HEK293 (cell line): ENCODE measurements at regions not wholly inside any gene's neighbourhood (a gene's known extent, or its start where the extent isn't known, plus 50 kb on each side); places are given as distances from the start of the nearest gene placed in this dataset.

Source experiments
- TRIM28 ChIP-seq: IDR thresholded peaks from 2 replicates; pipeline ENCODE4 v1.6.1; 2011; ENCODE audit warnings: low read length, control low read depth, borderline replicate concordance
- YY1 ChIP-seq: fragments of 450-650 bp; formaldehyde crosslinking; IDR thresholded peaks from 2 replicates; pipeline ENCODE4 v1.5.1; 2018; ENCODE audit warnings: missing biosample characterization, missing genetic modification characterization
- ZBTB48 ChIP-seq: fragments of 450-650 bp; formaldehyde crosslinking; IDR thresholded peaks from 2 replicates; pipeline ENCODE4 v1.5.1; 2016; ENCODE audit warnings: missing biosample characterization, missing genetic modification characterization
- ZIC2 ChIP-seq: fragments of 450-650 bp; formaldehyde crosslinking; IDR thresholded peaks from 2 replicates; pipeline ENCODE4 v1.5.1; 2016; ENCODE audit warnings: missing biosample characterization, missing genetic modification characterization
- ZNF302 ChIP-seq: fragments of 450-650 bp; formaldehyde crosslinking; IDR thresholded peaks from 2 replicates; pipeline ENCODE4 v1.5.1; 2016; ENCODE audit warnings: missing biosample characterization, missing genetic modification characterization, low read depth
- ZNF416 ChIP-seq: fragments of 450-650 bp; formaldehyde crosslinking; IDR thresholded peaks from 2 replicates; pipeline ENCODE4 v1.5.1; 2016; ENCODE audit warnings: missing biosample characterization, missing genetic modification characterization
- ZNF423 ChIP-seq: fragments of 450-650 bp; formaldehyde crosslinking; IDR thresholded peaks from 2 replicates; pipeline ENCODE4 v1.5.1; 2016; ENCODE audit warnings: missing biosample characterization, missing genetic modification characterization
- ZNF677 ChIP-seq: fragments of 450-650 bp; IDR thresholded peaks from 2 replicates; pipeline ENCODE4 v1.5.0; 2018; ENCODE audit warnings: missing biosample characterization, mild to moderate bottlenecking, missing genetic modification characterization, moderate library complexity
- ZNF777 ChIP-seq: fragments of 450-650 bp; formaldehyde crosslinking; IDR thresholded peaks from 2 replicates; pipeline ENCODE4 v1.5.1; 2017; ENCODE audit warnings: missing biosample characterization, missing genetic modification characterization, borderline replicate concordance
- ZNF830 ChIP-seq: fragments of 450-650 bp; IDR thresholded peaks from 2 replicates; pipeline ENCODE4 v1.5.0; 2018; ENCODE audit warnings: missing biosample characterization, missing genetic modification characterization, low read depth, mild to moderate bottlenecking, moderate library complexity
- TF ChIP-seq, protein P1 (sequence below): fragments of 450-650 bp; formaldehyde crosslinking; IDR thresholded peaks from 2 replicates; pipeline ENCODE4 v1.5.1; 2016; ENCODE audit warnings: missing biosample characterization, missing genetic modification characterization
- TF ChIP-seq, protein P2 (sequence below): fragments of 450-650 bp; formaldehyde crosslinking; conservative IDR thresholded peaks from 2 replicates; pipeline ENCODE4 v1.5.1; 2016; ENCODE audit warnings: low read depth, missing biosample characterization, missing genetic modification characterization
- TF ChIP-seq, protein P3 (sequence below): fragments of 450-650 bp; formaldehyde crosslinking; IDR thresholded peaks from 2 replicates; pipeline ENCODE4 v1.5.1; 2016; ENCODE audit warnings: missing biosample characterization, missing genetic modification characterization, borderline replicate concordance
- TF ChIP-seq, protein P4 (sequence below): fragments of 450-650 bp; formaldehyde crosslinking; IDR thresholded peaks from 2 replicates; pipeline ENCODE4 v1.5.1; 2016; ENCODE audit warnings: missing biosample characterization, missing genetic modification characterization

GRCh38 chr6:48747040-48747439 lies 636.0 kb upstream of the PTCHD4 start:
- TF ChIP-seq ZNF423 (no peak), ZNF677 (tag by site-specific recombination) (no peak), ZNF302 (tag by site-specific recombination) (no peak), ZNF777 (tag by site-specific recombination) (no peak), ZIC2 (tag by site-specific recombination) (no peak), YY1 (tag by site-specific recombination) (no peak), TRIM28 (no peak), ZBTB48 (tag by site-specific recombination) (no peak), ZNF416 (tag by site-specific recombination) (no peak), ZNF830 (tag by site-specific recombination) (no peak)
- TF ChIP-seq, protein P1, sequence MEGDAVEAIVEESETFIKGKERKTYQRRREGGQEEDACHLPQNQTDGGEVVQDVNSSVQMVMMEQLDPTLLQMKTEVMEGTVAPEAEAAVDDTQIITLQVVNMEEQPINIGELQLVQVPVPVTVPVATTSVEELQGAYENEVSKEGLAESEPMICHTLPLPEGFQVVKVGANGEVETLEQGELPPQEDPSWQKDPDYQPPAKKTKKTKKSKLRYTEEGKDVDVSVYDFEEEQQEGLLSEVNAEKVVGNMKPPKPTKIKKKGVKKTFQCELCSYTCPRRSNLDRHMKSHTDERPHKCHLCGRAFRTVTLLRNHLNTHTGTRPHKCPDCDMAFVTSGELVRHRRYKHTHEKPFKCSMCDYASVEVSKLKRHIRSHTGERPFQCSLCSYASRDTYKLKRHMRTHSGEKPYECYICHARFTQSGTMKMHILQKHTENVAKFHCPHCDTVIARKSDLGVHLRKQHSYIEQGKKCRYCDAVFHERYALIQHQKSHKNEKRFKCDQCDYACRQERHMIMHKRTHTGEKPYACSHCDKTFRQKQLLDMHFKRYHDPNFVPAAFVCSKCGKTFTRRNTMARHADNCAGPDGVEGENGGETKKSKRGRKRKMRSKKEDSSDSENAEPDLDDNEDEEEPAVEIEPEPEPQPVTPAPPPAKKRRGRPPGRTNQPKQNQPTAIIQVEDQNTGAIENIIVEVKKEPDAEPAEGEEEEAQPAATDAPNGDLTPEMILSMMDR (tag by site-specific recombination) = no peak
- TF ChIP-seq, protein P2, sequence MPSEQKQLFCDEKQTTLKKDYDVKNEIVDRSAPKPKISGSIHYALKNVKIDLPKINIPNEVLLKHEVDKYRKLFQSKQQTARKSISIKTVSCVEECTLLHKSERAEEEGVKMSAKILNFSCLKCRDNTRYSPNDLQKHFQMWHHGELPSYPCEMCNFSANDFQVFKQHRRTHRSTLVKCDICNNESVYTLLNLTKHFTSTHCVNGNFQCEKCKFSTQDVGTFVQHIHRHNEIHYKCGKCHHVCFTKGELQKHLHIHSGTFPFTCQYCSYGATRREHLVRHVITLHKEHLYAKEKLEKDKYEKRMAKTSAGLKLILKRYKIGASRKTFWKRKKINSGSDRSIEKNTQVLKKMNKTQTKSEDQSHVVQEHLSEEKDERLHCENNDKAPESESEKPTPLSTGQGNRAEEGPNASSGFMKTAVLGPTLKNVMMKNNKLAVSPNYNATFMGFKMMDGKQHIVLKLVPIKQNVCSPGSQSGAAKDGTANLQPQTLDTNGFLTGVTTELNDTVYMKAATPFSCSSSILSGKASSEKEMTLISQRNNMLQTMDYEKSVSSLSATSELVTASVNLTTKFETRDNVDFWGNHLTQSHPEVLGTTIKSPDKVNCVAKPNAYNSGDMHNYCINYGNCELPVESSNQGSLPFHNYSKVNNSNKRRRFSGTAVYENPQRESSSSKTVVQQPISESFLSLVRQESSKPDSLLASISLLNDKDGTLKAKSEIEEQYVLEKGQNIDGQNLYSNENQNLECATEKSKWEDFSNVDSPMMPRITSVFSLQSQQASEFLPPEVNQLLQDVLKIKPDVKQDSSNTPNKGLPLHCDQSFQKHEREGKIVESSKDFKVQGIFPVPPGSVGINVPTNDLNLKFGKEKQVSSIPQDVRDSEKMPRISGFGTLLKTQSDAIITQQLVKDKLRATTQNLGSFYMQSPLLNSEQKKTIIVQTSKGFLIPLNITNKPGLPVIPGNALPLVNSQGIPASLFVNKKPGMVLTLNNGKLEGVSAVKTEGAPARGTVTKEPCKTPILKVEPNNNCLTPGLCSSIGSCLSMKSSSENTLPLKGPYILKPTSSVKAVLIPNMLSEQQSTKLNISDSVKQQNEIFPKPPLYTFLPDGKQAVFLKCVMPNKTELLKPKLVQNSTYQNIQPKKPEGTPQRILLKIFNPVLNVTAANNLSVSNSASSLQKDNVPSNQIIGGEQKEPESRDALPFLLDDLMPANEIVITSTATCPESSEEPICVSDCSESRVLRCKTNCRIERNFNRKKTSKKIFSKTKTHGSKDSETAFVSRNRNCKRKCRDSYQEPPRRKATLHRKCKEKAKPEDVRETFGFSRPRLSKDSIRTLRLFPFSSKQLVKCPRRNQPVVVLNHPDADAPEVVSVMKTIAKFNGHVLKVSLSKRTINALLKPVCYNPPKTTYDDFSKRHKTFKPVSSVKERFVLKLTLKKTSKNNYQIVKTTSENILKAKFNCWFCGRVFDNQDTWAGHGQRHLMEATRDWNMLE (tag by site-specific recombination) = no peak
- TF ChIP-seq, protein P3, sequence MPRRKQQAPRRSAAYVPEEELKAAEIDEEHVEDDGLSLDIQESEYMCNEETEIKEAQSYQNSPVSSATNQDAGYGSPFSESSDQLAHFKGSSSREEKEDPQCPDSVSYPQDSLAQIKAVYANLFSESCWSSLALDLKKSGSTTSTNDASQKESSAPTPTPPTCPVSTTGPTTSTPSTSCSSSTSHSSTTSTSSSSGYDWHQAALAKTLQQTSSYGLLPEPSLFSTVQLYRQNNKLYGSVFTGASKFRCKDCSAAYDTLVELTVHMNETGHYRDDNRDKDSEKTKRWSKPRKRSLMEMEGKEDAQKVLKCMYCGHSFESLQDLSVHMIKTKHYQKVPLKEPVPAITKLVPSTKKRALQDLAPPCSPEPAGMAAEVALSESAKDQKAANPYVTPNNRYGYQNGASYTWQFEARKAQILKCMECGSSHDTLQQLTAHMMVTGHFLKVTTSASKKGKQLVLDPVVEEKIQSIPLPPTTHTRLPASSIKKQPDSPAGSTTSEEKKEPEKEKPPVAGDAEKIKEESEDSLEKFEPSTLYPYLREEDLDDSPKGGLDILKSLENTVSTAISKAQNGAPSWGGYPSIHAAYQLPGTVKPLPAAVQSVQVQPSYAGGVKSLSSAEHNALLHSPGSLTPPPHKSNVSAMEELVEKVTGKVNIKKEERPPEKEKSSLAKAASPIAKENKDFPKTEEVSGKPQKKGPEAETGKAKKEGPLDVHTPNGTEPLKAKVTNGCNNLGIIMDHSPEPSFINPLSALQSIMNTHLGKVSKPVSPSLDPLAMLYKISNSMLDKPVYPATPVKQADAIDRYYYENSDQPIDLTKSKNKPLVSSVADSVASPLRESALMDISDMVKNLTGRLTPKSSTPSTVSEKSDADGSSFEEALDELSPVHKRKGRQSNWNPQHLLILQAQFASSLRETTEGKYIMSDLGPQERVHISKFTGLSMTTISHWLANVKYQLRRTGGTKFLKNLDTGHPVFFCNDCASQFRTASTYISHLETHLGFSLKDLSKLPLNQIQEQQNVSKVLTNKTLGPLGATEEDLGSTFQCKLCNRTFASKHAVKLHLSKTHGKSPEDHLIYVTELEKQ (tag by site-specific recombination) = no peak
- TF ChIP-seq, protein P4, sequence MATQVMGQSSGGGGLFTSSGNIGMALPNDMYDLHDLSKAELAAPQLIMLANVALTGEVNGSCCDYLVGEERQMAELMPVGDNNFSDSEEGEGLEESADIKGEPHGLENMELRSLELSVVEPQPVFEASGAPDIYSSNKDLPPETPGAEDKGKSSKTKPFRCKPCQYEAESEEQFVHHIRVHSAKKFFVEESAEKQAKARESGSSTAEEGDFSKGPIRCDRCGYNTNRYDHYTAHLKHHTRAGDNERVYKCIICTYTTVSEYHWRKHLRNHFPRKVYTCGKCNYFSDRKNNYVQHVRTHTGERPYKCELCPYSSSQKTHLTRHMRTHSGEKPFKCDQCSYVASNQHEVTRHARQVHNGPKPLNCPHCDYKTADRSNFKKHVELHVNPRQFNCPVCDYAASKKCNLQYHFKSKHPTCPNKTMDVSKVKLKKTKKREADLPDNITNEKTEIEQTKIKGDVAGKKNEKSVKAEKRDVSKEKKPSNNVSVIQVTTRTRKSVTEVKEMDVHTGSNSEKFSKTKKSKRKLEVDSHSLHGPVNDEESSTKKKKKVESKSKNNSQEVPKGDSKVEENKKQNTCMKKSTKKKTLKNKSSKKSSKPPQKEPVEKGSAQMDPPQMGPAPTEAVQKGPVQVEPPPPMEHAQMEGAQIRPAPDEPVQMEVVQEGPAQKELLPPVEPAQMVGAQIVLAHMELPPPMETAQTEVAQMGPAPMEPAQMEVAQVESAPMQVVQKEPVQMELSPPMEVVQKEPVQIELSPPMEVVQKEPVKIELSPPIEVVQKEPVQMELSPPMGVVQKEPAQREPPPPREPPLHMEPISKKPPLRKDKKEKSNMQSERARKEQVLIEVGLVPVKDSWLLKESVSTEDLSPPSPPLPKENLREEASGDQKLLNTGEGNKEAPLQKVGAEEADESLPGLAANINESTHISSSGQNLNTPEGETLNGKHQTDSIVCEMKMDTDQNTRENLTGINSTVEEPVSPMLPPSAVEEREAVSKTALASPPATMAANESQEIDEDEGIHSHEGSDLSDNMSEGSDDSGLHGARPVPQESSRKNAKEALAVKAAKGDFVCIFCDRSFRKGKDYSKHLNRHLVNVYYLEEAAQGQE (tag by site-specific recombination) = no peak
